ENCODE measurements at regions not wholly inside any gene's neighbourhood (a gene's known extent, or its start where the extent isn't known, plus 50 kb on each side); places are given as distances from the start of the nearest gene placed in this dataset.
"Not testable (repeated sequence)": the region's sequence is repeated elsewhere in the genome, so short reads cannot be mapped to it uniquely, and the experiment has no call there.

DNA sequence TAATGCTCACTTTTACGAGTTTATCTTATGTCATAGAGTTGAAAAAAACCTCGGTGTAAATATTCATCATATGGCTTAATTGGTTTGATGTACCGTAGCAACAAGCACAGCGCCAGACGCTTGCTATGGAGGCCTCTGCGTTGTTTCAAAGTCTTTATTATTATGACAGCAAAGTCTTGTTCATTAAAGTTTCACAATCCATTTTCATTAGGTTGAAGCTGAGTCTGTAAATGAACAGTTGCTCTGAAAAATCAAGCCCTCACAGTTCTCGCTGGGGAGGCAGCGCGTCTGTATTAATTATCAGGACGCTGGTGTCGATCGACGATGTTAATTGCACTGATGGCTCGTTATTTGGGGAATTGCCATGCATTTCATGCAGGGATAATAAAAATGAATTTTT, 185.6 kb downstream of the INSC start:
- no peak for DNase-seq (ENCODE audit: low read depth)

DNA sequence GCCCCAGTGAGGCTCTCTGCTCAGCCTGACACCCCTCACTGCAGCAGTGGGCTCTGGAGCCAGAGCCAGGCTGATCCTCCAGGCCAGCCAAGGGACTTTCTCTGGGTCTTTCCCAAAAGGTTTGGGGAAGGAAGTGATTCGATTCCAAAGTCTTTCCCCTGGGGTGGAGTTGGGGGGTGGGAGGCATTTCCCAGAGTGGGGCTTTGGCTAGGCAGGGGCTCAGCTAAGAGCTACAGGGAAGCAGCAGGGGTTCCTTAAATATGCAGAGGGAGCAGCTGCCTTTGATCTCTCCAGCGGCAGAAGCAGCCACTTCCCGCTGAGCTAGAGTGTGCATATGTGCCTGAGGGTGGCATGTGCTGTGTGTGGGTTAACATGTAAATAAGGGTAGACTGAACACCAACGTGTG, 192.9 kb downstream of the INSC start:
- no peak for DNase-seq (ENCODE audit: low read depth)

DNA sequence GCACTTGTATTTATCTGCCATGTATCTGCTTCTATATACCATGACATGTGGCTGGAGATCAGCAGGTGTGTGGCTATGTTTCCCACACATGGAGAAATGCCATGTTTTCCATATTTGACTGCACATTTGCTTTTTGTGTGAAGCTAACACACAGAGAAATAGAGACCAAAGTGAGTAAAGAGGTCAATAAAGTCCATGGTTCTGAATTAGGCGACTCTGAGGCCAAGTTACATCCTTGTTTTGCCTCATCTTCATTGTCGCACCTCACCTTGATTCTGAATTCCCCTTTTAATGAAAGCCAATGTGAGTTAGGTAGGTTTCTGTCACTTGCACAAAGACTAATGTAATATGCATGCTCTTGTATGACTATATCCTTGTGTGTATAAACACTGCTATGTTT, 194.1 kb downstream of the INSC start:
- DNase-seq (ENCODE audit: low read depth): no peak

DNA sequence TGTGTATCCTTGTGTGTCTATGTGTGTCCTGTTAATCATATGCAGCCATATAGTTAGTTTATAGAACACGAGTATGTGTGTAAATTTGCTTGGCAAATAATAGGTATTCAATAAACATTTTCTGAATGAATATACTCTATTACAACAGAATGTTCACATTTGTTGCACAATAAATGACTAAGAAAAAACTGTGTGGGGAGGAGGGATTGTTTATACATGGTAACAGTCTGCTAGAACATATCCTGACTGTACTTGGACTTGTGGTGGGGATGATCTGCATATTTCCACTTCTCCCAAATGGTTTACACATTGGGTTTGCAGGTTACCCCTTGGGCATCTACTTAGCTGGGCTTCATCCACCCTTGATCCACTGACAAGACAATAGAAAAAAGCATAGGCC, 194.6 kb downstream of the INSC start:
- no peak for DNase-seq (ENCODE audit: low read depth)

DNA sequence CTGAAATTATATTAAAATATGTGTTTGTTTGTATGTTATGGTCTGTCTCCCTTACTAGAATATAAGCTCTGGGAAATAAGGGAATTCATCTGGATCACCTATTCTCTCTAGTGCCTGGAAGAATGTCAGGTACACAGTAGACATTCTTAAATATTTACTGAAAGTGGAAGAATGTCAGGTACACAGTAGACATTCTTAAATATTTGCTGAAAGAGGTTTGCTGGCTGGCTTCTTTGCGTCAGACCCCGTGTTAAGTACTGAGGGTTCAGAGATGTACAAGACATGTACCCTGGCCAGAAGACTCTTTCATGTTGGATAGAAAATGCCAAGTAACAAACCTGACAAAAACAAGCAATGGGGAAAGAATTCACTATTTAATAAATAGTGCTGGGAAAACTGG, 199.1 kb downstream of the INSC start:
- no peak for DNase-seq (ENCODE audit: low read depth)

DNA sequence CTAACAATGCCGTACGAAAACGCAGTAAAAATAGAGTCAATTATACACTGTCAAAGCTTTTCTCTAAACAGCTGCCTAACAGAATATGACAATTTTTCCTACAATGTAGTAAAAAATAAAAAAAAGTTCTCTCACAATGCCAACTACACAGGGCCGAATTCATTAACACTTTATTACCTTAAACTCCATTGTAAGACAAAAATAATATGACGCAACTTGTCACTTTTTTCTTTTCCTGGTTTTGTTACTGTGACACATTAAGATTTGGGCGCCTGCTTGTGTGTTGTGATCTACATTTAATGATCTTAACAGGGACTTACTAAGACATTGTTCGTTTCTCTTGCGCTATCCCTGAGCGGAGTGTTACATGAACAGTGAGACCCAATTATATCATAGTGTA, 204.1 kb downstream of the INSC start:
- DNase-seq (ENCODE audit: low read depth): no peak

DNA sequence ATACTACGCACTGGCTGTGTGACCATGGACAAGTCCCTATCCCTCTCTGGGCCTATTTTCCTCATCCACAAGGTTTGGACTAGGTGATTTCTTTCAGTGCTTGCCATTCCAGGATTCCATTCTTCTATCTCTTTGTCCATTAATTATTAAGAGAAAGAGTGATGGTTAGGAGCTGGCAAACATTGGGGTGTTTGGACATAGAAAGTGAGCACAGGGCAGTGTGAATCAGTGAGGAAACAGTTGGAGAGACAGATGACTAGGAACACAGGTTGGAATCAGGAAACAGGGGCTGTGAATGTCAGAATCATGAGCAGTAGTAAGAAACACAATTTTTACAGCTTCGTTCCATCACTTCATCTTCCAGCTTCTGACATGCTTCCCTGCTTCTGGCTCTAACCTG, 211.8 kb downstream of the INSC start:
- DNase-seq (ENCODE audit: low read depth): no peak

DNA sequence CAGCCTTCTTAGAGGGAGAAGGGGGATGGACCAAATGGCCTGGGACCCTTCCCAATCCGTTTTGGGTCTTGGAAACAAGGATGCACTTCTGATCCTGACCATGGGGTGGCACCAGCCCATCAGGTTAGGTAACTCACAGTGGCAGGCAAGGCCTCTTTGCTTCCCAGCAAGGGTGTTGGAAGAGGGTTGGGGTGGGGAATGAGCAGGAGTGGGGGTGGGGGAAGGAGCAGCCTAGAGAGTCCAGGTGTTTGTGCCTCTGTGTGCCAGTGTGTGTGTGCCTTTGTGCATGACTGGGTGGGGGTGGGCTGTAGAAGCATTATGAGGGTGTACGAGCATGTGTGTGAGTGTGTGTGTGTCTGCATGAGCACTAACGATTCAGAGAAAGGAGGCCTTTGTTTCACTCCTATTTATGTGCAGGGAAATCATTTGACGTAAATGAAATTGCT, 213.1 kb downstream of the INSC start:
- peak; percentile 2 for DNase-seq (ENCODE audit: low read depth)

DNA sequence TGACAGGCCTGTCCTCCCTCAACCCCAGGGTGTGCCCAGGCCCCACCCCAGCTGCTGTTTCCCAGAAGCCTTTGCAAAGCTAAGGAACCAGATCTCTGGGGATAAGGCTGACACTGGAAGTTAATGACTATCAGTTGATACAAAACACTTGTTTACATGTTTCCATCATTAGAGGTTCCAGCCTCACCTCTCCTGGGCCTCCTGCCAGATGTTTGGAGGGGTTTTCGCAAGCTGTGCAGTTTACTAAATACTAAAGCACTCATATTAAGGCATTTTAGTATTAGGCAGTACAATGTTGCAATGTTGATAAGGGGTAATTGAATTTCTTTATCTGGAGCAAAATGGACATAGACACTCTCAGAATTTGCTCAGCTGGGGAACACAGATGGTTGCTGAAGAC, 218.7 kb downstream of the INSC start:
- no peak for DNase-seq (ENCODE audit: low read depth)

DNA sequence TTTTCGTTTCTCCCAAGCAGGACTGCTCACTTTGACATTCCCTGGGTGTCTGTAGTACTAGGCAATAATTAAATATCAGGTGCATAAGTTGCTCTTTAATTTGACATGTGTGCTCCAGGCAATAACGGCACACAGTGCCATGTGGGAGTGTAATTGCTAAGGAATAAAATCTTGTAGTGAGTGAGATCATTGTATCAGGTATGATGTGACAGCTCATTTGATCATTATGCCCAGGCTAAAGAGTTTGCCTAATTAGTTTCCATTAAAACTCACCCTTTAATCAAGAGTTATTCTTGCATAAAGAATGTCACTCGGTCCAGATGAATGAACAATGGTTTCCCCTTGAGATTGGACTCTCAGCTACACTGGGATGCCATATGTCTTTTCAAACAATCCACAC, 220.0 kb downstream of the INSC start:
- no peak for DNase-seq (ENCODE audit: low read depth)

DNA sequence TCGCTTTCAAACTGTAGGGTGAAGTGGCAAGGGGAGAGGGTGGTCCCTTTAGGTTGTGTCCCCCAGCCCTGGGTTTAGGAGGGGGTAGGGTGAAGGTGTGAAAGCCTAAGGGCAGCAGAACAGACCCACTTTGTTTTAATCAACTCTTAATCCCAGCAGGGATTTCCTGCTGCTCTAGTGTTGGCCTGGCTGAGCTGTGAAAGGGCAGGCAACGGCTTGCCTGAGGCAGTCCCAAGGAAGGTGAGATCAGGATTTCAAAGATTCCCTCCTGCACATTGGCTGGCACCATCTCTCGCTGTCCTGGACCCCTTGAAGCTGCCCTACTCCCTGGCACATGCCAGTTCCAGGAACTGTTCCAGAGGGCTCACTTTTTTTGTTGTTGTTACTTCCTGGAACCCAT, 221.3 kb downstream of the INSC start:
- DNase-seq (ENCODE audit: low read depth): no peak

DNA sequence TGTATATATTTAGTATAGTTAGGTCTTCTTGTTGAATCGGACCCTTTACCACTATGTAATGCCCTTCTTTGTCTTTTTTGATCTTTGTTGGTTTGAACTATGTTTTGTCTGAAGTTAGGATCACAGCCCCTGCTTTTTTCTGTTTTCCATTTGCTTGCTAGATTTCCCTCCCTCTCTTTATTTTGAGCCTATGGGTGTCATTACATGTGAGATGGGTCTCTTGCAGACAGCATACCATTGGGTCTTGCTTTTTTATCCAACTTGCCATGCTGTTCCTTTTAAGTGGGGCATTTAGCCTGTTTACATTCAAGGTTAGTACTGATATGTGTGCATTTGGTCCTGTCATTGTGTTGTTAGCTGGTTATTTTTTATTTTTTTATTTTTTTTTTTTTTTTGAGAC, 224.6 kb downstream of the INSC start:
- DNase-seq (ENCODE audit: low read depth): no peak

DNA sequence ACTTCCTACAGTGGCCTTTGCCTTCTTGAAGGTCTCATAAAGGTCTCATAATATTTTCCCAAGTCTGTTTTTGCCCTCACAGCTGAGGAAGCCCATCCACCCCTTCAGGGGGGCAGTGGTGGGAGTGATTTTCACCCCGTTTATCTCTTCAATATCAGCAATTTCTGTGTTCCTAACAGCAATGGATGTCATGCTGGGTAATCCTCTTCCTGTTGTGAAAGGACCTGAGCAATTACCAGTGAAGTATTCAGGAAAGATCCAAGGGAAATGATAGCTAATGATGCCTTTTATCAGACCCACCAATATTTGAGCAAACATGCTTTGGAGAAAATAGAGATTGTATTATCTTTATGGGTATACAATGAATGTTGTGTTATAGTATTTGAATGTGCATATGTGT, 226.9 kb downstream of the INSC start:
- no peak for DNase-seq (ENCODE audit: low read depth)

DNA sequence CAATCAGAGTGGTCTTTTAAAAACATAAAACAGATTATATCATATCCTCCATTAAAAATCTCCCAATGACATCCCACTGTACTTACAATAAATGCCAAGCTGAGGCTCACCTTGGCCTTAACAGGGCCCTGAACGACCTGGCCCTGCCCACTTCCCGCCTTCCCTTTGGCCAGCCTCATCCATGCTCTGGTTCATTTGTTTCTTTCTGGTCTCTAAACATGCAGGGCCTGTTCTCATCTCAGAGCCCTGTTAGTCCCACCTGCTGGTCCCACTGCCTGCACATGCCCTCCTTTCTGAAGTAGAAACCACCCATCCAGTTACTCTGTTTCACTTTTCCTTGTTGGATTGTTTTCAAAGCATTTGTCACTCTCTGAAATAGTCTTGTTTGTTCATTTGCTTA, 227.4 kb downstream of the INSC start:
- no peak for DNase-seq (ENCODE audit: low read depth)

DNA sequence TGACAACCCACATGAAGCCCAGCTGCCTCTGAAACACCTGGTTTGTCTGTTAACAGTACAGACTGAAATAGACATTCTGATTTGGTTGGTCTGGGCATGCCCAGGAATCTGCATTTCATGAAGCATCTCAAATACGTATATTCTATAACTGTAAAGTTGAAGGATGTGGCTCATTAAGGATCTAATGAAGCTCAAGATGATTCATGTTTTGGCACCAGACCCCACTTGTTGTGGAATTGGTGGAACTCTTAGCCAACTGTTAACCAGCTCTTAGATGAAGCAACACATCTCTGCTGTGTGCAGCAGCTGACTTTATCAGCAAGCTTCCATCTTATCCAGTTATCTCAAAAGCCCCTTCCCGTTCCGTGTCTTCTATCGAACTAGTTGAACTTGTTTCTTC, 232.2 kb downstream of the INSC start:
- no peak for DNase-seq (ENCODE audit: low read depth)

DNA sequence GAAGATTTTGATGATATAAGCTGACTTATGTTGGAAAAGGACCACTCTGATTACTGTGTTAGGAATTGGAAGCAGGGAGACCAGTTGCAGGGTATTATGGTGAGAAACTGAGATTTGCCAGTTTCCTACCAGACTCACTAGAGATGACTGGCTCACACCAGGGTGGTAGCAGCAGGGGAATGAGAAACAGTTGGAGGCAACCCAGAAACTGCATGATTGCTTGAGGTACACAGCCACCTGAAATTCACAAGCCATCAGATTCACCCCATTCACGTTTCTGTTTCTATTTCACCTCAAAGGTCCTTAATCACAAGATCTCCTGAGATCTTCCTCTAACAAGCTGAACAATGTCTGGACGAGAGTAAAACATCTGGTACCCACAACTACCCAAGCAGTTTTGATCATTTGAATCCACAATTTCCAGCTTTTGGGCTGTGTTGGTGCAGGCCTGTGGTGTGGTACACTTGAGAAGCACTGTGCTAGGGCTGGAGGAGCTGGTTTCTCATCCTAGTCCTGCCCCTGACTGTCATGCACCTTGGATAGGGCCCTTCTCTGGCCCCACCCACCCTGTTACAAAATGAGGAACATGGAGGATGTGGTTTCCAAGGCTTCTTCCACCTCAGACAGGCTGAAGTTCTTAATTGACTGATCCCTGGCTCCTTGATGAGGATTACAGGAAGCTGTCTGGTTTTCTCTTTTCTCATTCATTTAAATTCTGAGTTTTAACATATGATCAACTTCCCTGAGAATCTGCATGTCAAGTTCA, 233.4 kb downstream of the INSC start:
- no peak for DNase-seq (ENCODE audit: low read depth)

DNA sequence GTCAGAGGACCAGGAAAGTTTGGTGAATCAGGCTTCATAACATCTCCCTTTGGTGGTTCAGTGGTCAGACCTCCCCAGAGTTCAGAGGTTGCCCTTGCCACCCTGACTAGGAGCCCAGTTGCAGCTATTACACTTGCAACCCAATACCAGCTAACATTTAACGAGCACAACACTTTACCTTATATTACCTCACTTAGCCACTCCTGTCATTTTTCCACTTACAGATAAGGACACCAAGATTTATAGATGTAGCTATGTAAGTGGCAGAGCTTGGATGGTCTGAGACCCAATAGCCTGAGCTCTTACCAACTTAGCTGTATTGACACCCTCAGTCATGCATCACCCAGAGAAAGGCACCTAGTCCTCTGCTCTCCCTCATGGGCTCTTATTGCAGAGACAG, 234.7 kb downstream of the INSC start:
- no peak for DNase-seq (ENCODE audit: low read depth)

DNA sequence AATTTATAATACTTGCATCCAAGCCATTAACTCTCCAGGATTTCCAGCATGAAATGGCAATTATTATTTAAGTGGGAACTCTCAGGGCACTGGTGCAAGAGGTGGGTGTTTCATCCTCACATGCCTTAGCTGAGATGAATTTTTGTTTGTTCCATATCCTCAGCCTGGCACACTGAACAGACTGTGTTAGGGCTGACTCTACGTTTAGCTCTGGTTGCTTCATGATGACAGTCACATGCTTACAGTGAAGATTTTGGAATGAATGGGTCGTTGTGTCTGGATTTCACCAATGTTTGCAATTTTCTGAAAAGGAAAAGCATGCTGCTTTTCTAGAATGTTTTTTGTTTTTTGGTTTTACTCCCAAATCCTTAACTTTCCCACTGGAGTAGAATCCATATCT, 246.6 kb downstream of the INSC start:
- no peak for DNase-seq (ENCODE audit: low read depth)

DNA sequence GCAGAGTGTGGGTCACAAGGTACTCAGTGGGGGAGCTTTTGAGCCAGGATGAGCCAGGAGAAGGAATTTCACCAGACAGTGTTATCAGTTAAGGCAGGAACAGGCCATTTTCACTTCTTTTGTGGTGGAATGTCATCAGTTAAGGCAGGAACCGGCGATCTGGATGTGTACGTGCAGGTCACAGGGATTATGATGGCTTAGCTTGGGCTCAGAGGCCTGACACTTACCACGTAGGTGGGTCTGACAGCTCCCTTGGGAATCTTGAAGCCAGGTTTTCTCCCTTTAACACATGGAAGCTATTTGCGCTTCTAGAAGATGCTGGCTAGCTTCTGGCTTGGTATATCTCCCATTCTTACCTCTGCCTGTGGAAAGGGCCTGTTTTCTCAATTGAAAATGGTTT, 250.6 kb downstream of the INSC start:
- DNase-seq (ENCODE audit: low read depth): not testable (repeated sequence)

DNA sequence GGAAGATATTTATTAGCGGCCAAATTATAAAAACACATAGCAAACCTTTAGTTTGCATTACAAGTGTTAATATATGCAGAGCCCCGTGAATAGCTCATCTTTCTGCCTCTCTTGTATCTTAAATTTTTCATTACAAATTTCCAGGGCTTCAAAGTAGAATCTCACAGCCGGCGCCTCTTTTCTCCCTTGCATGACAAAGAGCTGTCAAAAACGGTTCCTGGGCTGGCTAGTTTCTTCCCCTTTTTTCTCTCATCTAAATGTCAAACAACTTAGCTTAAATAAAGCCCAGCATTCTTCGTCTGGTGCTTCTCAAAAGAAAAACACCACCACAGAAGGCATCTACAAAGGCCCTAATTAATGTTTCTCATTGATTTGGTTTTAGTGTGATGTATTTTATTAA, 253.0 kb downstream of the INSC start:
- DNase-seq (ENCODE audit: low read depth): no peak

DNA sequence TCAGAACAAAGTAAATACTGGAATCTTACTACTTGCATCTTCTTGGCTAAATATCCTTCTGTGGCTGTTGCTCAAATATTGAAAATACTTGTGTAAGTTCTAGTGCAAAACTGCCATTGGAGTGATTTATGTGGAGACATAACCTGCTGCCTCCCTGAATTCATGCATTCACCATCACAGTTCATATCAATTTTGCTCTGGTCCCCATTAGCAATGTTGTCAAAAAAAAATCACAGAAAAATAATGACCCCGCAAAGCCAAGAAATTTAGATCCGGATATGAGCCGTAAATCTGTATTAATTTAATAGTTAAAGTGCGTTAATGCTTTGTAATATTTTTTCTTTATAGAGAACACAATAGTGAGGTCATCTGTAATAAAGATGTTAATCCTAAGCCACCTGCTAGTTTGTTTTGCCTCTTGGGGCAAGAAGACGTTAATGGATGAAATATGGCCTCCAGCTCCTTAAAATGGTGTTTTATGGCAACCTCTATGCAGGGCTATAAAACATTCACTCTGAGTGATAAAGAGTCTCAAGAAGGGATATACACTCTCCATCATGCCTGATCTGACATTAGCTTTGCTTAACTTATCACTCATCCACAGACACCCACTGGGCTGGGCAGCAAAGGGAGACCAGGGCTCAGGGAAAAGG, 255.9 kb downstream of the INSC start:
- DNase-seq (ENCODE audit: low read depth): no peak

DNA sequence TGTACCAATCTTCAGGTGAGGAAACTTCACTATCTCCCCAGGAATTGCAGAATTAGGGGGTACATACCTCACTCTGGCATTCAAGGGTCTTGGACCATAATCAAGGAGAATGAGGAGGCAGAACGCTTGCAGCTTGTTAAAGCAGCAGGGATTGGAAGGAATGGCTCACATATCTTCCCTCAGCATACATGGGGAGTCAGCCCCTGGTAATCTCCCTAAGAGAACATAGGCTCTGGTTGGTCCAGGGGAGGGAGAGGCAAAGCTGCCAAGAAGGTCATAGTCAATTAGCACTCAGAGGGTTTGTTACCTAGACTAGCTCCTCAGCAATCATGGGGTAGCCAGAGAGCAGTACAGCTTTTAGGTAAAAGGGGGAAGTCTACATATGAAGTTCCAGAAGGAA, 256.8 kb downstream of the INSC start:
- DNase-seq (ENCODE audit: low read depth): no peak

DNA sequence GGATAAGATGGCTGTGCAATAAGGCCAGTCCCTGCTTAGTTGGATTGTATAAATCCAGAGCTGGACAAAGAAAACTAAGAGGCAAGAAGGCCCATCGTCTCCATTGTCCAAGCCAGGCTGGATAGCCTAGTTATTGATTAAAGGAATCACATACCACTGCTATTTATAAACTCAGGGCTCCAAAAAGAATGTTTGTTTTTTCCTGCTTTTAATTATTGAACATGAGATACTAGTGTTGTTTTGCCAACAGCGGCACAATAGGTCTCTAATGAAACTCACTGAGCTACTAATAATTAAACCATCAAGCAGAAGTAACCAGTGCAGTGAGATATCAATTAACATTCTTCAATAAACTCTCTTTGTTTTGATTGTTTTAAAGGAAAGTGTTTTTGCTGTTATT, 259.7 kb downstream of the INSC start:
- no peak for DNase-seq (ENCODE audit: low read depth)

DNA sequence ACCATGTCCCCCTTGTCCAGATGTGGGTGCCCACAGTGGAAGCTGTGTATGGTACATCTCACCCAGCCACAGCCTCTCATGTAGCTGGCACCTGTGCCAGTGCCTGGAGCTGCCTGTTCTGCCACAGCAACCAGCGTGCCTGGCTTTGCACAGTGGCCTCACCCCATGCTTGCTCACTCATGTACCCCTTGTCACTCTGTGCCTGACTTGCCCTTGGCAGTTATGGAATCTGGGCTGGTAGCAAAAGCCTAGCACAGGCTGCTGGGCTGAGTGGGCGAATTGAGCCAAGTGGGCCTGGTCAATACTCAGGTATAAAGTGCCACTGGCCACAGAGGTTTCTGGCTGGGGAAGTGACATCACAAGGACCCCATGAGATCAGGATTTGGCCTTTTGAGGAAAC, 264.2 kb downstream of the INSC start:
- no peak for DNase-seq (ENCODE audit: low read depth)
